ENCODE measurements at regions not wholly inside any gene's neighbourhood (a gene's known extent, or its start where the extent isn't known, plus 50 kb on each side); places are given as distances from the start of the nearest gene placed in this dataset.

GRCh38 chr13:73991384-73991783 lies 142.8 kb downstream of the KLF12 start:
- Mint-ChIP-seq H3K27me3 (ENCODE audit: low read depth) (no peaks in the 10 kb centered on the region), H3K36me3 (ENCODE audit: low read depth) (peaks cover 14% of the 10 kb centered on the region), H3K4me3 (no peak overlapping the region), H3K27ac (no peak overlapping the region), H3K9me3 (no peaks in the 10 kb centered on the region), H3K4me1 (peaks cover 19% of the 10 kb centered on the region)
- TF ChIP-seq CTCF (IDR thresholded peaks at IDR 0.05; ENCODE audit: unreplicated experiment in 3 of 3): no peak

- Mint-ChIP-seq H3K36me3 (ENCODE audit: low read depth) (peaks cover 25% of the 10 kb centered on the region), H3K27ac (peak overlapping the region in 1 of 3 experiments; percentile 0), H3K4me1 (peaks cover 20% of the 10 kb centered on the region), H3K27me3 (ENCODE audit: low read depth) (no peaks in the 10 kb centered on the region), H3K9me3 (no peaks in the 10 kb centered on the region), H3K4me3 (no peak overlapping the region)
- TF ChIP-seq CTCF (IDR thresholded peaks at IDR 0.05; ENCODE audit: unreplicated experiment in 3 of 3): no peak
These were observed 144.9 kb downstream of the KLF12 start for GRCh38 chr13:73989244-73989843.

- Mint-ChIP-seq H3K9me3 (no peaks in the 10 kb centered on the region), H3K27me3 (ENCODE audit: low read depth) (no peaks in the 10 kb centered on the region), H3K4me3 (no peak overlapping the region), H3K4me1 (peaks cover 20% of the 10 kb centered on the region), H3K27ac (no peak overlapping the region), H3K36me3 (ENCODE audit: low read depth) (peaks cover 20% of the 10 kb centered on the region)
- no peak for TF ChIP-seq CTCF (IDR thresholded peaks at IDR 0.05; ENCODE audit: unreplicated experiment in 3 of 3)
These were observed 145.7 kb downstream of the KLF12 start for GRCh38 chr13:73988461-73988860.

GRCh38 chr13:73987618-73988017 lies 146.6 kb downstream of the KLF12 start:
- no peak for TF ChIP-seq CTCF (IDR thresholded peaks at IDR 0.05; ENCODE audit: unreplicated experiment in 3 of 3)
- Mint-ChIP-seq H3K36me3 (ENCODE audit: low read depth) (peaks cover 20% of the 10 kb centered on the region), H3K9me3 (no peaks in the 10 kb centered on the region), H3K4me1 (peaks cover 20% of the 10 kb centered on the region), H3K27ac (no peak overlapping the region), H3K27me3 (ENCODE audit: low read depth) (no peaks in the 10 kb centered on the region), H3K4me3 (no peak overlapping the region)

- peaks cover 11% of the 10 kb centered on the region for H3K36me3 Mint-ChIP-seq (ENCODE audit: low read depth)
- H3K9me3 Mint-ChIP-seq: no peaks in the 10 kb centered on the region
- H3K4me3 Mint-ChIP-seq: no peak overlapping the region
These were observed 148.4 kb downstream of the KLF12 start for GRCh38 chr13:73985783-73986182.

More at GRCh38 chr13:73985783-73986182, 148.4 kb downstream of the KLF12 start:
- peak overlapping the region in 1 of 3 experiments; percentile 55 for H3K27ac Mint-ChIP-seq
- TF ChIP-seq CTCF (IDR thresholded peaks at IDR 0.05; ENCODE audit: unreplicated experiment in 3 of 3): no peak
- no peaks in the 10 kb centered on the region for H3K27me3 Mint-ChIP-seq (ENCODE audit: low read depth)
- H3K4me1 Mint-ChIP-seq: peaks cover 14% of the 10 kb centered on the region

Data from nephron (organoid).